Endothelial cell of umbilical vein (primary cell): ENCODE measurements at regions not wholly inside any gene's neighbourhood (a gene's known extent, or its start where the extent isn't known, plus 50 kb on each side); places are given as distances from the start of the nearest gene placed in this dataset.

Experiments used
- BruUV-seq: library from RNA; stranded (reverse); fragments of 400-500 nt; replicated peaks from 2 replicates; lab custom pipeline; 2021; lab: Mats Ljungman, UMichigan
- CTCF ChIA-PET: fragments of 300-600, 350-600 bp; sonication (Branson Sonifier 250); formaldehyde crosslinking; loops from one replicate; lab custom pipeline; 2021; ENCODE audit warnings: antibody characterized with exemption, inconsistent platforms; lab: Charles Lee
- POLR2A ChIA-PET: fragments of 300-600, 350-600 bp; sonication (Branson Sonifier 250); formaldehyde crosslinking; loops from one replicate; lab custom pipeline; 2021; ENCODE audit warnings: antibody characterized with exemption, inconsistent platforms; lab: Charles Lee
- DNase-seq: peaks from one replicate; pipeline ENCODE4 v3.0.0-alpha.2; 2011; ENCODE audit warnings: low read depth, low spot score
- FAIRE-seq: peaks from 2 replicates; lab custom pipeline; 2011; peaks lifted over from hg19 to GRCh38; lab: Jason Lieb, UNC
- H2AFZ ChIP-seq: 2 replicates; pipeline ENCODE4 v1.6.0; 2012; ENCODE audit warnings: low read depth, low read length, control low read depth, inconsistent platforms
- H3K27ac ChIP-seq: 2 replicates; pipeline ENCODE4 v1.5.1; 2011; ENCODE audit warnings: low read depth, mild to moderate bottlenecking, control low read depth, low read length, moderate library complexity; ENCODE audit not compliant: insufficient read depth
- H3K27me3 ChIP-seq, 2 experiments: 2 replicates each; pipeline versions ENCODE4 v1.6.0 to v1.6.1; 2011; ENCODE audit warnings: low read length in 2 of 2, mixed read lengths in 1 of 2; ENCODE audit not compliant: control insufficient read depth in 2 of 2, insufficient read depth in 2 of 2
- H3K36me3 ChIP-seq, 2 experiments: 2 replicates in 1 of 2; 3 replicates in 1 of 2; pipeline ENCODE4 v1.5.1; 2011; ENCODE audit warnings: low read length in 2 of 2, mild to moderate bottlenecking in 1 of 2, moderate library complexity in 1 of 2; ENCODE audit not compliant: control insufficient read depth in 2 of 2, insufficient read depth in 2 of 2; ENCODE audit errors: extremely low read depth in 1 of 2
- H3K4me1 ChIP-seq: 3 replicates; pipeline ENCODE4 v1.5.1; 2011; ENCODE audit warnings: mild to moderate bottlenecking, low read length; ENCODE audit not compliant: control insufficient read depth, insufficient read depth; ENCODE audit errors: extremely low read depth
- H3K4me2 ChIP-seq: 2 replicates; pipeline ENCODE4 v1.6.1; 2011; ENCODE audit warnings: low read length, control low read depth, mixed read lengths; ENCODE audit not compliant: insufficient read depth
- H3K4me3 ChIP-seq, 3 experiments: fragments of 200-600 bp in 1 of 3; sonication (generic), shearing (Covaris generic) in 1 of 3; replicated peaks in 1 of 3; 2 replicates each; pipeline ENCODE4 v1.5.1; 2011 to 2016; ENCODE audit warnings: control low read depth in 3 of 3, low read length in 3 of 3, mild to moderate bottlenecking in 2 of 3, inconsistent platforms in 1 of 3, low read depth in 1 of 3, moderate library complexity in 1 of 3; ENCODE audit not compliant: insufficient read depth in 1 of 3
- H3K79me2 ChIP-seq: 2 replicates; pipeline ENCODE4 v1.6.0; 2012; ENCODE audit warnings: low read length, inconsistent platforms; ENCODE audit not compliant: control insufficient read depth, insufficient read depth
- H3K9ac ChIP-seq: replicated peaks from 2 replicates; pipeline ENCODE3; 2011; ENCODE audit warnings: low read length, control low read depth; ENCODE audit not compliant: insufficient read depth; ENCODE audit errors: extremely low read depth
- H3K9me1 ChIP-seq: replicated peaks from 3 replicates; pipeline ENCODE4 v1.6.0; 2011; ENCODE audit warnings: mild to moderate bottlenecking, low read length; ENCODE audit not compliant: control insufficient read depth, insufficient read depth; ENCODE audit errors: extremely low read depth
- H3K9me3 ChIP-seq: replicated peaks from 2 replicates; pipeline ENCODE4 v1.5.1; 2012; ENCODE audit warnings: low read length, inconsistent platforms; ENCODE audit not compliant: control insufficient read depth, insufficient read depth
- H4K20me1 ChIP-seq: replicated peaks from 2 replicates; pipeline ENCODE3; 2011; ENCODE audit warnings: mild to moderate bottlenecking, low read length; ENCODE audit not compliant: control insufficient read depth, insufficient read depth; ENCODE audit errors: extremely low read depth
- EZH2 ChIP-seq: IDR thresholded peaks from 2 replicates; pipeline ENCODE4 v1.6.1; 2012; ENCODE audit warnings: borderline replicate concordance, low read depth, mild to moderate bottlenecking, moderate library complexity, low read length, inconsistent platforms; ENCODE audit not compliant: severe bottlenecking
- FOS ChIP-seq: IDR thresholded peaks from 2 replicates; pipeline ENCODE4 v1.6.1; 2011; ENCODE audit warnings: mild to moderate bottlenecking, low read length, moderate library complexity, borderline replicate concordance; ENCODE audit not compliant: insufficient read depth
- GATA2 ChIP-seq: IDR thresholded peaks from 2 replicates; pipeline ENCODE4 v1.7.0; 2011; ENCODE audit warnings: low read depth, mild to moderate bottlenecking, moderate library complexity, mixed read lengths, low read length; ENCODE audit not compliant: insufficient read length, insufficient read depth
- JUN ChIP-seq: IDR thresholded peaks from 2 replicates; pipeline ENCODE4 v1.6.1; 2011; ENCODE audit warnings: borderline replicate concordance, low read depth; ENCODE audit not compliant: insufficient read length, insufficient read depth
- MYC ChIP-seq: IDR thresholded peaks from one replicate; pipeline ENCODE4 v1.6.1; 2011; ENCODE audit warnings: mild to moderate bottlenecking, low read depth, low read length
- POLR2A ChIP-seq: IDR thresholded peaks from 2 replicates; pipeline ENCODE4 v1.6.1; 2012; ENCODE audit warnings: low read depth, mild to moderate bottlenecking, control low read depth, low read length
- POLR2AphosphoS5 ChIP-seq: IDR thresholded peaks from 2 replicates; pipeline ENCODE4 v1.6.1; 2012; ENCODE audit warnings: low read depth, mild to moderate bottlenecking, control low read depth, low read length, moderate library complexity; ENCODE audit not compliant: insufficient read depth
- dilution Hi-C: fragments of 300-500 bp; cut with MboI; formaldehyde crosslinking; loops from one replicate; pipeline ENCODE4 v1.15.0; 2019; ENCODE audit warnings: low sequenced_read_pairs; ENCODE audit not compliant: extremely low pct_ligation_motif_present
- intact Hi-C: fragments of 100-400 bp; cut with micrococcal nuclease; formaldehyde crosslinking; loops from one replicate; pipeline ENCODE4 v1.10.0; 2022
- TF ChIP-seq, protein P1 (sequence below): IDR thresholded peaks from 2 replicates; pipeline ENCODE4 v1.6.1; 2011; ENCODE audit not compliant: insufficient read depth, insufficient read length
- TF ChIP-seq, protein P2 (sequence below), 2 donors: IDR thresholded peaks; 1 replicate in 1 of 2; 2 replicates in 1 of 2; pipeline ENCODE4 v1.5.1; 2011; ENCODE audit warnings: low read length in 2 of 2, mild to moderate bottlenecking in 2 of 2, moderate library complexity in 2 of 2, control low read depth in 1 of 2, inconsistent platforms in 1 of 2, low read depth in 1 of 2; ENCODE audit not compliant: insufficient read depth in 1 of 2; ENCODE audit errors: extremely low read depth in 1 of 2

- Histone ChIP-seq H3K36me3 (no peaks in the 10 kb centered on the region), H3K9ac (no peak overlapping the region), H3K4me1 (no peaks in the 10 kb centered on the region), H3K9me3 (no peaks in the 10 kb centered on the region), H3K27ac (no peak overlapping the region), H3K79me2 (no peaks in the 10 kb centered on the region), H2AFZ (no peak overlapping the region), H4K20me1 (no peaks in the 10 kb centered on the region), H3K27me3 (no peaks in the 10 kb centered on the region), H3K4me2 (no peak overlapping the region), H3K9me1 (no peaks in the 10 kb centered on the region), H3K4me3 (no peak overlapping the region)
- intact Hi-C loops: no loop called here
- FAIRE-seq (no peak), DNase-seq (no peak)
- CTCF ChIA-PET: no interaction called here
- TF ChIP-seq POLR2A: no peak
- dilution Hi-C loops: no loop called here
- no TSS peak for BruUV-seq
- POLR2A ChIA-PET: no interaction called here
Measured at GRCh38 chr10:47239211-47239610, 60.8 kb upstream of the GDF10 start.

DNA sequence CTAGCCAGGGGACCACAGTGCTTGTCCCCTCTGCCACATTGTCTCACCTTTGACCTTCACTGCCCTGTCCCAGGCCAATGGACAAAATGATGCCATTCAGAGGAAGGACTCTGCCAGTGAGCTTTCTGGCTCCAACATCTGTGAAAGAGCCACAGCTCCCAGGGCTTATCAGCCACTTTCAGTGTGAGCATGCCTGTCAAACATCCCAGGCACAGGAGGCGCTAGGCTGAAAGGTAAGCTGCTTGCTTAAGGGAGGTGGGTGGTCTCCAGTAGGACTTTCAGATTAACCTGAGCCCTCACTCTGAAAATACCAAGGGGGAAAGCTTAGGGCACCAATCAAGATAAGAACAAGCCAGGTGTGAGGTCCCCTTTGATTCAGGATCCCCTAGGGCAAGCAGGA is 59.8 kb upstream of the GDF10 start:
- intact Hi-C loops: no loop called here
- CTCF ChIA-PET: no interaction called here
- no peaks in the 10 kb centered on the region for H3K4me1 ChIP-seq

More for the DNA sequence above, 59.8 kb upstream of the GDF10 start:
- Histone ChIP-seq H3K4me2 (no peak overlapping the region), H2AFZ (no peak overlapping the region), H3K9me1 (no peaks in the 10 kb centered on the region), H3K79me2 (no peaks in the 10 kb centered on the region), H3K27ac (no peak overlapping the region), H3K9me3 (no peaks in the 10 kb centered on the region), H3K27me3 (no peaks in the 10 kb centered on the region), H3K36me3 (no peaks in the 10 kb centered on the region), H3K9ac (no peak overlapping the region), H4K20me1 (no peaks in the 10 kb centered on the region), H3K4me3 (no peak overlapping the region)
- no TSS peak for BruUV-seq
- dilution Hi-C loops: no loop called here
- POLR2A ChIA-PET: no interaction called here
- DNase-seq (no peak), FAIRE-seq (no peak)
- TF ChIP-seq POLR2A (no peak), POLR2AphosphoS5 (no peak), MYC (no peak), EZH2 (no peak), JUN (no peak), GATA2 (no peak), FOS (no peak)
- TF ChIP-seq, protein P1, sequence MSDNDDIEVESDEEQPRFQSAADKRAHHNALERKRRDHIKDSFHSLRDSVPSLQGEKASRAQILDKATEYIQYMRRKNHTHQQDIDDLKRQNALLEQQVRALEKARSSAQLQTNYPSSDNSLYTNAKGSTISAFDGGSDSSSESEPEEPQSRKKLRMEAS: no peak
- TF ChIP-seq, protein P2, sequence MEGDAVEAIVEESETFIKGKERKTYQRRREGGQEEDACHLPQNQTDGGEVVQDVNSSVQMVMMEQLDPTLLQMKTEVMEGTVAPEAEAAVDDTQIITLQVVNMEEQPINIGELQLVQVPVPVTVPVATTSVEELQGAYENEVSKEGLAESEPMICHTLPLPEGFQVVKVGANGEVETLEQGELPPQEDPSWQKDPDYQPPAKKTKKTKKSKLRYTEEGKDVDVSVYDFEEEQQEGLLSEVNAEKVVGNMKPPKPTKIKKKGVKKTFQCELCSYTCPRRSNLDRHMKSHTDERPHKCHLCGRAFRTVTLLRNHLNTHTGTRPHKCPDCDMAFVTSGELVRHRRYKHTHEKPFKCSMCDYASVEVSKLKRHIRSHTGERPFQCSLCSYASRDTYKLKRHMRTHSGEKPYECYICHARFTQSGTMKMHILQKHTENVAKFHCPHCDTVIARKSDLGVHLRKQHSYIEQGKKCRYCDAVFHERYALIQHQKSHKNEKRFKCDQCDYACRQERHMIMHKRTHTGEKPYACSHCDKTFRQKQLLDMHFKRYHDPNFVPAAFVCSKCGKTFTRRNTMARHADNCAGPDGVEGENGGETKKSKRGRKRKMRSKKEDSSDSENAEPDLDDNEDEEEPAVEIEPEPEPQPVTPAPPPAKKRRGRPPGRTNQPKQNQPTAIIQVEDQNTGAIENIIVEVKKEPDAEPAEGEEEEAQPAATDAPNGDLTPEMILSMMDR (IDR thresholded peaks at IDR 0.05; ENCODE audit: extremely low read depth in 1 of 2, insufficient read depth in 1 of 2, low read depth in 1 of 2, low read length in 2 of 2): no peak
